ENCODE measurements at regions not wholly inside any gene's neighbourhood (a gene's known extent, or its start where the extent isn't known, plus 50 kb on each side); places are given as distances from the start of the nearest gene placed in this dataset.
"Not testable (repeated sequence)": the region's sequence is repeated elsewhere in the genome, so short reads cannot be mapped to it uniquely, and the experiment has no call there.

GRCh38 chr4:9544851-9545250, 100.6 kb downstream of the DEFB131A start:
- not testable (repeated sequence) for TF ChIP-seq CTCF (IDR thresholded peaks at IDR 0.05; ENCODE audit: insufficient read depth, low read depth, low read length); EZH2 (IDR thresholded peaks at IDR 0.05; ENCODE audit: insufficient read depth, low read length)
